ENCODE measurements at regions not wholly inside any gene's neighbourhood (a gene's known extent, or its start where the extent isn't known, plus 50 kb on each side); places are given as distances from the start of the nearest gene placed in this dataset.

DNA sequence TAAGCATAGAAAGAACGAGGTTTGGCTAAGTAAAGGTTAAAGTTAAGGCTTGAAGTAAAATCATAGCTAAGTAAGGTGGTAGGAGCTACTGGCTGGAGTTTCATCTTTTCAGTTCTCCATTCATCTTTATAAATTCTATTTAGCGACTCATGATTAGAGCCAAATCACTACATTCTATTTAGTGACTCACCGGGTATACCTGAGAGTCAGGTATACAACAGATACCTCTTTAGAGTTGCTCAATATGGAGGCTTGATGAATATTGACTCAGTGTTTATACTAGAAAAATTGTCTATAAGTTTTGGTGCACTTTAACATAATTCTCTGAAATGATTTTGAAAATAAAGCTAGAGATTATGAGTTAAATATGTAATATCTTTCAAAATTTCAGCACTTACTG is 328.8 kb upstream of the GRM7 start:
- intact Hi-C loops (cut with DNase I), result no loop called here
- no peak for TF ChIP-seq EP300 (IDR thresholded peaks at IDR 0.05)
- TF ChIP-seq POLR2AphosphoS5 (IDR thresholded peaks at IDR 0.05), result no peak
- TF ChIP-seq, protein P1, sequence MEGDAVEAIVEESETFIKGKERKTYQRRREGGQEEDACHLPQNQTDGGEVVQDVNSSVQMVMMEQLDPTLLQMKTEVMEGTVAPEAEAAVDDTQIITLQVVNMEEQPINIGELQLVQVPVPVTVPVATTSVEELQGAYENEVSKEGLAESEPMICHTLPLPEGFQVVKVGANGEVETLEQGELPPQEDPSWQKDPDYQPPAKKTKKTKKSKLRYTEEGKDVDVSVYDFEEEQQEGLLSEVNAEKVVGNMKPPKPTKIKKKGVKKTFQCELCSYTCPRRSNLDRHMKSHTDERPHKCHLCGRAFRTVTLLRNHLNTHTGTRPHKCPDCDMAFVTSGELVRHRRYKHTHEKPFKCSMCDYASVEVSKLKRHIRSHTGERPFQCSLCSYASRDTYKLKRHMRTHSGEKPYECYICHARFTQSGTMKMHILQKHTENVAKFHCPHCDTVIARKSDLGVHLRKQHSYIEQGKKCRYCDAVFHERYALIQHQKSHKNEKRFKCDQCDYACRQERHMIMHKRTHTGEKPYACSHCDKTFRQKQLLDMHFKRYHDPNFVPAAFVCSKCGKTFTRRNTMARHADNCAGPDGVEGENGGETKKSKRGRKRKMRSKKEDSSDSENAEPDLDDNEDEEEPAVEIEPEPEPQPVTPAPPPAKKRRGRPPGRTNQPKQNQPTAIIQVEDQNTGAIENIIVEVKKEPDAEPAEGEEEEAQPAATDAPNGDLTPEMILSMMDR (IDR thresholded peaks at IDR 0.05), result no peak
- TF ChIP-seq POLR2A (IDR thresholded peaks at IDR 0.05; ENCODE audit: low read depth), result no peak
- 92% methylated on average over 3 of the region's 3 CpGs for WGBS
- Histone ChIP-seq H3K27ac (replicated peaks in 1 of 4) (no peak overlapping the region), H3K4me1 (no peaks in the 10 kb centered on the region), H3K27me3 (no peaks in the 10 kb centered on the region), H3K9me3 (peaks cover 0 to 3% (median 2%) of the 10 kb centered on the region in 4 donors), H3K36me3 (no peaks in the 10 kb centered on the region), H3K4me3 (no peak overlapping the region)
- DNase-seq (ENCODE audit: extremely low spot score), result no peak

DNA sequence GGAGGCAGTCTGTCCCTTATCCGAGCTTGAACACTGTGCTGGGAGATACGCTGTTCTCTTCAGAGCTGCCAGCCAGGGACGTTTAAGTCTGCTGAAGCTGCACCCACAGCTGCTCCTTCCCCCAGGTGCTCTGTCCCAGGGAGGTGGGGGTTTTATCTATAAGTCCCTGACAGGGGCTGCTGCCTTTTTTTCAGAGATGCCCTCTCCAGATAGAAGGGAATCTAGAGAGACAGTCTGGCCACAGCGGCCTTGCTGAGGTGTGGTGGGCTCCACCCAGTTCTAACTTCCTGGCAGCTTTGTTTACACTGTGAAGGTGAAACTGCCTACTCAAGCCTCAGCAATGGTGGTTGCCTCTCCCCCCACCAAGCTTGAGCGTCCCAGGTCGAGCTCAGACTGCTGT is 319.9 kb upstream of the GRM7 start:
- H3K36me3 ChIP-seq, result no peaks in the 10 kb centered on the region
- H3K27me3 ChIP-seq, result no peaks in the 10 kb centered on the region
- TF ChIP-seq, protein P1 (IDR thresholded peaks at IDR 0.05), result no peak
- no peak for TF ChIP-seq POLR2A (IDR thresholded peaks at IDR 0.05; ENCODE audit: low read depth)
- no peak for DNase-seq (ENCODE audit: extremely low spot score)
- H3K27ac ChIP-seq (replicated peaks in 1 of 4), result no peak overlapping the region
- no peaks in the 10 kb centered on the region for H3K4me1 ChIP-seq
- no peak overlapping the region for H3K4me3 ChIP-seq
- no peaks in the 10 kb centered on the region for H3K9me3 ChIP-seq
- WGBS, result 100% methylated on average over 1 of the region's 6 CpGs
- intact Hi-C loops (cut with DNase I), result no loop called here

GRCh38 chr3:6542795-6543194 is 318.1 kb upstream of the GRM7 start:
- Histone ChIP-seq H3K4me3 (no peak overlapping the region), H3K36me3 (no peaks in the 10 kb centered on the region), H3K9me3 (no peaks in the 10 kb centered on the region), H3K4me1 (no peaks in the 10 kb centered on the region), H3K27ac (replicated peaks in 1 of 4) (no peak overlapping the region), H3K27me3 (no peaks in the 10 kb centered on the region)
- DNase-seq (ENCODE audit: extremely low spot score), result no peak
- TF ChIP-seq, protein P1 (IDR thresholded peaks at IDR 0.05), result no peak
- TF ChIP-seq POLR2A (IDR thresholded peaks at IDR 0.05; ENCODE audit: low read depth) (no peak), EP300 (IDR thresholded peaks at IDR 0.05) (no peak), POLR2AphosphoS5 (IDR thresholded peaks at IDR 0.05) (no peak)
- intact Hi-C loops (cut with DNase I), result no loop called here
- WGBS, result 92% methylated on average over 3 of the region's 3 CpGs

DNA sequence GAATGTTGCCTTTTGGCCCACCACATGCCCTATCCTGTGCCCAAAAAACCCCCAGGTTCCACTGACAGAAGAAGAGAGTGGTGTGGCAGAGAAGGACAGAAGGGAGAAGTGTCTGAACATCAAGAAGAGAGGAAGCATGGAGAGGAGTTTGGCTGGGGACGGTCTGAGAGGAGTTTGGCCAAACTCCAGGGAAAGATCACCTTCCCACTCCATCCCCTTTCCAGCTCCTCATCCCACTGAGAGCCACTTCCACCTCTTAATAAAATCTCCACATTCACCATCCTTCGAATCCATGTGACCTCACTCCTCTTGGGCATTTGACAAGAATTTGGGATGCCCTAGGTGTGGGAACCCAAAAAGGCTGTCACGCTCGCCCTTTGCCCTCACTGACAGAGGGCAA is 311.6 kb upstream of the GRM7 start:
- H3K27me3 ChIP-seq, result no peaks in the 10 kb centered on the region
- H3K4me3 ChIP-seq, result no peak overlapping the region
- no peak for TF ChIP-seq POLR2A (IDR thresholded peaks at IDR 0.05; ENCODE audit: low read depth)
- no peak for TF ChIP-seq EP300 (IDR thresholded peaks at IDR 0.05)
- TF ChIP-seq, protein P1 (IDR thresholded peaks at IDR 0.05), result no peak
- TF ChIP-seq POLR2AphosphoS5 (IDR thresholded peaks at IDR 0.05), result no peak
- no peaks in the 10 kb centered on the region for H3K36me3 ChIP-seq
- no peak for DNase-seq (ENCODE audit: extremely low spot score)
- no peaks in the 10 kb centered on the region for H3K4me1 ChIP-seq
- H3K27ac ChIP-seq (replicated peaks in 1 of 4), result no peak overlapping the region
- WGBS, result 89% methylated on average over 4 of the region's 4 CpGs
- intact Hi-C loops (cut with DNase I), result no loop called here
- H3K9me3 ChIP-seq, result peaks cover 0 to 16% (median 13%) of the 10 kb centered on the region in 4 donors

DNA sequence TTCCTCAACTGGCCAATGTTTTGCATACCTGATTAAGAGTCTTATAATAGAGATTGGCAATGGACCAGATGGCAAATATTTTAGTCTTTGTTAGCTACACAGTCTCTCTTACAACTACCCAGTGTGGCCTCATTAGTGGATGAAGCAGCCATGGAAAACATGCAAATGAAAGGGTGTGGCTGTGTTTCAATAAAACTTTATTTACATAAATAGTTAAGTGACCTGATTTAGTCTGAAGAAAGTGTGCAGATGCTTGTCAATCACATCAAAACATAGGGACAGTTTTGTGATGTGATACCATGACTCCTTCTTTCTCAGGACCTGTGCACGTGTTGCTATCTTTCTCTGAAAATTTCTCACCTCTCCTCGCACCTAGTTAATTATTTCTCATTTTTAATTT is 309.8 kb upstream of the GRM7 start:
- whole genome bisulfite sequencing, result 86% methylated on average over 2 of the region's 2 CpGs
- no peak for DNase-seq (ENCODE audit: extremely low spot score)
- Histone ChIP-seq H3K4me1 (no peaks in the 10 kb centered on the region), H3K4me3 (no peak overlapping the region), H3K9me3 (peaks cover 0 to 16% (median 13%) of the 10 kb centered on the region in 4 donors), H3K27ac (replicated peaks in 1 of 4) (no peak overlapping the region), H3K27me3 (no peaks in the 10 kb centered on the region), H3K36me3 (no peaks in the 10 kb centered on the region)
- intact Hi-C loops (cut with DNase I), result no loop called here
- TF ChIP-seq EP300 (IDR thresholded peaks at IDR 0.05), result no peak
- TF ChIP-seq POLR2A (IDR thresholded peaks at IDR 0.05; ENCODE audit: low read depth), result no peak
- TF ChIP-seq, protein P1 (IDR thresholded peaks at IDR 0.05), result no peak
- TF ChIP-seq POLR2AphosphoS5 (IDR thresholded peaks at IDR 0.05), result no peak
